ENCODE measurements at regions not wholly inside any gene's neighbourhood (a gene's known extent, or its start where the extent isn't known, plus 50 kb on each side); places are given as distances from the start of the nearest gene placed in this dataset.

DNA sequence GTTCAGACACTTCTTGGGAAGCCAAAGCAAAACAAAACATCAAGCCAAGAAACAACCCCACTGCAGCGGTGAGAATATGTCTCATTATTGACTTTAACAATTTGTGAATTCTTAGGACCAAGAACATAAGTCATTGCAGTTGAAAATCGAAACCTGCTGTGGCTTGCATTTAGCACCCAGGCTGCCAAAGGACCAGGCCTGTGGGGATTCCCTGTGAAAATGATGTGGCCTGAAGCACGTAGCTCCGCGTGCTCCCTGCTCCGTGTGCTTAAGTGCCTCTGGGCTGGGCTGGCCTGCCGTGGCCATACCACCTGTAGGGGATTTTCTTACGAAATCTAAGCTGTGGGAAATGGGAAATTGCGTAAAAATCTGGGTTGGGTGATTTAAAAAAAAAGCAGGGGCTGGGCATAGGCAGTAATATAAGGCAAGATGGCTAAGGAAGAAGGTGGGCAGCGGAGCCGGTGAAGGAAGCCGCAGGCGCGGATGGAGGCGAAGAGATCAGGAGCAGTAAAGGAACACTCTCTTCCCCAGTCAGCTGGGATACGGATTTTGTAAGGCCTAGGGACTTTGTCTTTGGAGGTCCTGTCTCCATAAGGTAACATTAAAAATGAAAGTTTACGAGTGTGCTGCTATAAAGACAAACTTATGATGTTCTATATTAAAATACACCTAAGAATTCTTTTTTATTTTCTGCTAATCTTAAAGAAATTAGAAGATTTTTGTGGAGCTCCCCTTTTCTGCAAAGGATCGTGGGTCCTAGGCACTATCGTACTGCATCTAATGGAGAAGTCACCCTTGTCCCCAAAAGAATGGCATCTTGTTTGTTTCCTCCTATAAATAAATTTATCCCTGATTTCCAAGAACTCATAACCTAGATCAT, 189.6 kb upstream of the SEMA6A start:
- DNase-seq (ENCODE audit: low spot score): no peak
- no peak overlapping the region for H3K4me3 ChIP-seq (ENCODE audit: low read depth, low read length, poor library complexity, severe bottlenecking)
- H3K4me1 ChIP-seq (ENCODE audit: insufficient read depth, low read length, poor library complexity, severe bottlenecking): no peaks in the 10 kb centered on the region
- intact Hi-C loops (cut with micrococcal nuclease; ENCODE audit: unreplicated experiment): no loop called here
- no peak for TF ChIP-seq EZH2phosphoT487 (IDR thresholded peaks at IDR 0.05; ENCODE audit: borderline replicate concordance, low read depth, low read length)
- TF ChIP-seq, protein P1, sequence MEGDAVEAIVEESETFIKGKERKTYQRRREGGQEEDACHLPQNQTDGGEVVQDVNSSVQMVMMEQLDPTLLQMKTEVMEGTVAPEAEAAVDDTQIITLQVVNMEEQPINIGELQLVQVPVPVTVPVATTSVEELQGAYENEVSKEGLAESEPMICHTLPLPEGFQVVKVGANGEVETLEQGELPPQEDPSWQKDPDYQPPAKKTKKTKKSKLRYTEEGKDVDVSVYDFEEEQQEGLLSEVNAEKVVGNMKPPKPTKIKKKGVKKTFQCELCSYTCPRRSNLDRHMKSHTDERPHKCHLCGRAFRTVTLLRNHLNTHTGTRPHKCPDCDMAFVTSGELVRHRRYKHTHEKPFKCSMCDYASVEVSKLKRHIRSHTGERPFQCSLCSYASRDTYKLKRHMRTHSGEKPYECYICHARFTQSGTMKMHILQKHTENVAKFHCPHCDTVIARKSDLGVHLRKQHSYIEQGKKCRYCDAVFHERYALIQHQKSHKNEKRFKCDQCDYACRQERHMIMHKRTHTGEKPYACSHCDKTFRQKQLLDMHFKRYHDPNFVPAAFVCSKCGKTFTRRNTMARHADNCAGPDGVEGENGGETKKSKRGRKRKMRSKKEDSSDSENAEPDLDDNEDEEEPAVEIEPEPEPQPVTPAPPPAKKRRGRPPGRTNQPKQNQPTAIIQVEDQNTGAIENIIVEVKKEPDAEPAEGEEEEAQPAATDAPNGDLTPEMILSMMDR (conservative IDR thresholded peaks at IDR 0.05; ENCODE audit: low read length): no peak
- no TSS peak for BruUV-seq (replicated peaks)
- no peak overlapping the region for H3K4me2 ChIP-seq (ENCODE audit: low read length)
- H3K9me3 ChIP-seq (ENCODE audit: low read length): no peaks in the 10 kb centered on the region
- no peaks in the 10 kb centered on the region for H3K36me3 ChIP-seq (ENCODE audit: insufficient read depth, low read length)
- no peak overlapping the region for H2AFZ ChIP-seq (ENCODE audit: low read length)
- no peaks in the 10 kb centered on the region for H4K20me1 ChIP-seq (ENCODE audit: insufficient read depth, low read length)
- no peaks in the 10 kb centered on the region for H3K9me2 ChIP-seq (ENCODE audit: insufficient read depth, low read length)
- CTCF ChIA-PET (ENCODE audit: unreplicated experiment): interaction anchor here (0.9 kb wide), 1 partner anchor 9 kb away, joined by 4 read pairs; no protein-coding TSS in a partner anchor
- no peaks in the 10 kb centered on the region for H3K79me2 ChIP-seq (ENCODE audit: insufficient read depth, low read depth, low read length)
- POLR2A ChIA-PET: no interaction called here
- no peak overlapping the region for H3K27ac ChIP-seq (ENCODE audit: low read depth, low read length, poor library complexity, severe bottlenecking)

DNA sequence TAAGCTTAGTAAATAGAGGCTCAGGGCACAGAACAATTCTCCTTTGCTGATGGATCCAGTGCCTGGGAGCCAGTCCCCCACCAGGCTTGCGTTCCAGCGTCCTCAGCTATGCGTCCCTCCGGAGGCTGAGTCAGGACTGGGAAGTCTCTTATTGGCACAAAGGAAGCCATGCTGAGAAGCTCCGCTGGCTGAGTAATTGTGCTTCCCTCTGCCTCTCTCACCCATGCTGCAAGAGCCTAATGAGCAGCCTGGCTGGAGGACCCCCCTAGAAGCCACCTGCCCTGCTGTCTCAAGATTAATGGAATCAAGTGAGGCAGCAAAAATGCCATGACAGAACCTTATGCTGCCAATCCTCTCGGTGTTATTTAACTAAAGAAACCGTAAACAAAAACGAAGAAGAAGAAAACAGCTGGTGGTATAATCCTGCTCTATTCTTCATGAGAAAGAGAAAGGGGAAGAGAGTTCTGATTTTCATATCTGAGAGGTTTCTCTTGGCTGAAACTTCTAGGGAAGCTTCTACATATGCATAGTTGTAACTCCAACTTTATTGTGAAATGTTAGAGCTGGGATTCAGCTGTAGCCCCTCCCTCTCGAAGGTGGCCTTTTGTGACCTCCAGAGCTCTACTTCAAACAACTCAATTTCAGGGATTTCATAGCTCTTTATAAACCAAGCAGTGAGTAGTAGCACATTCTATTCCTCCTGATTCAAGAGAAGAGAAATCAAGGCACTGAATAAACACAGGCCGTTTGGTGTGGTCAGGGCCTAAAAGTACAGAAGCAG, 185.4 kb upstream of the SEMA6A start:
- Histone ChIP-seq H4K20me1 (ENCODE audit: insufficient read depth, low read length) (no peaks in the 10 kb centered on the region), H3K79me2 (ENCODE audit: insufficient read depth, low read depth, low read length) (no peaks in the 10 kb centered on the region), H3K4me3 (ENCODE audit: low read depth, low read length, poor library complexity, severe bottlenecking) (no peak overlapping the region), H3K9me3 (ENCODE audit: low read length) (no peaks in the 10 kb centered on the region), H3K4me2 (ENCODE audit: low read length) (no peak overlapping the region), H3K9me2 (ENCODE audit: insufficient read depth, low read length) (no peaks in the 10 kb centered on the region), H2AFZ (ENCODE audit: low read length) (no peak overlapping the region), H3K4me1 (ENCODE audit: insufficient read depth, low read length, poor library complexity, severe bottlenecking) (no peaks in the 10 kb centered on the region), H3K36me3 (ENCODE audit: insufficient read depth, low read length) (no peaks in the 10 kb centered on the region), H3K27ac (ENCODE audit: low read depth, low read length, poor library complexity, severe bottlenecking) (no peak overlapping the region)
- DNase-seq (ENCODE audit: low spot score): no peak
- POLR2A ChIA-PET: interaction anchor here (0.7 to 1.2 kb wide), 4 partner anchors 11 to 194 kb away, joined by 3 to 8 read pairs (median 4); no protein-coding TSS in a partner anchor
- no TSS peak for BruUV-seq (replicated peaks)
- intact Hi-C loops (cut with micrococcal nuclease; ENCODE audit: unreplicated experiment): no loop called here
- TF ChIP-seq EZH2phosphoT487 (IDR thresholded peaks at IDR 0.05; ENCODE audit: borderline replicate concordance, low read depth, low read length): no peak
- TF ChIP-seq, protein P1 (conservative IDR thresholded peaks at IDR 0.05; ENCODE audit: low read length): no peak
- CTCF ChIA-PET (ENCODE audit: unreplicated experiment): no interaction called here
